Neural cell (in vitro differentiated cells): ENCODE measurements at regions not wholly inside any gene's neighbourhood (a gene's known extent, or its start where the extent isn't known, plus 50 kb on each side); places are given as distances from the start of the nearest gene placed in this dataset.

Source experiments
- EZH2 ChIP-seq: fragments of 200-600, 300-800 bp; shearing (Covaris generic), sonication (generic); IDR thresholded peaks from 2 replicates; pipeline ENCODE4 v1.6.1; 2014; ENCODE audit warnings: antibody characterized with exemption, low read length, borderline replicate concordance, mild to moderate bottlenecking; ENCODE audit not compliant: insufficient read depth, poor library complexity, severe bottlenecking
- MXI1 ChIP-seq: fragments of 450-650 bp; conservative IDR thresholded peaks from 2 replicates; pipeline ENCODE4 v1.6.1; 2014; ENCODE audit warnings: antibody characterized with exemption, mild to moderate bottlenecking; ENCODE audit not compliant: poor library complexity, severe bottlenecking
- POLR2AphosphoS5 ChIP-seq: IDR thresholded peaks from 2 replicates; pipeline ENCODE4 v1.6.1; 2012
- TAF1 ChIP-seq: IDR thresholded peaks from 2 replicates; pipeline ENCODE4 v1.6.1; 2012; ENCODE audit warnings: low read depth
- TF ChIP-seq, protein P1 (sequence below): fragments of 450-650 bp; IDR thresholded peaks from 2 replicates; pipeline ENCODE4 v1.5.1; 2014; ENCODE audit warnings: antibody characterized with exemption, mild to moderate bottlenecking, moderate library complexity; ENCODE audit not compliant: poor library complexity, severe bottlenecking

DNA sequence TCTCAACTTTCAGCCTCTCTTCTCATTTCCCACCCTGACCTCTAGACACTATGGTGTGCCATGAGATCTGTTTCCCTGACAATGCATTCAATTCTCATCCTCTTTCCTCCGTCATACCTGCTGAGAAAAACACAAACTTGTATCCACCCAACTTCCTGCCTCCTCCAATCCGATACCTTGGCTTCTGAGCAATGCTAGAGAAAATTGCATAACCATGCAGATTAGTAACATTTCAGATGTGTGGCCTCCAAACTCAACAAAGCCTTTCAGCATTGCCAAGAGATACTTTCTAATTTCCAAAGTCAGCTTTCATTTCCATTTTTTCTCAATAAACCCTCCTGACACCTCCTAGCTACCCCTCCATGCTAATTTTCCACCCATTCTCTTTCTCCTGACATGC lies 88.5 kb downstream of the MINAR1 start:
- TF ChIP-seq EZH2, result no peak
- TF ChIP-seq, protein P1, sequence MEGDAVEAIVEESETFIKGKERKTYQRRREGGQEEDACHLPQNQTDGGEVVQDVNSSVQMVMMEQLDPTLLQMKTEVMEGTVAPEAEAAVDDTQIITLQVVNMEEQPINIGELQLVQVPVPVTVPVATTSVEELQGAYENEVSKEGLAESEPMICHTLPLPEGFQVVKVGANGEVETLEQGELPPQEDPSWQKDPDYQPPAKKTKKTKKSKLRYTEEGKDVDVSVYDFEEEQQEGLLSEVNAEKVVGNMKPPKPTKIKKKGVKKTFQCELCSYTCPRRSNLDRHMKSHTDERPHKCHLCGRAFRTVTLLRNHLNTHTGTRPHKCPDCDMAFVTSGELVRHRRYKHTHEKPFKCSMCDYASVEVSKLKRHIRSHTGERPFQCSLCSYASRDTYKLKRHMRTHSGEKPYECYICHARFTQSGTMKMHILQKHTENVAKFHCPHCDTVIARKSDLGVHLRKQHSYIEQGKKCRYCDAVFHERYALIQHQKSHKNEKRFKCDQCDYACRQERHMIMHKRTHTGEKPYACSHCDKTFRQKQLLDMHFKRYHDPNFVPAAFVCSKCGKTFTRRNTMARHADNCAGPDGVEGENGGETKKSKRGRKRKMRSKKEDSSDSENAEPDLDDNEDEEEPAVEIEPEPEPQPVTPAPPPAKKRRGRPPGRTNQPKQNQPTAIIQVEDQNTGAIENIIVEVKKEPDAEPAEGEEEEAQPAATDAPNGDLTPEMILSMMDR, result no peak
- TF ChIP-seq POLR2AphosphoS5, result no peak
- no peak for TF ChIP-seq TAF1
- no peak for TF ChIP-seq MXI1
